ENCODE measurements at regions not wholly inside any gene's neighbourhood (a gene's known extent, or its start where the extent isn't known, plus 50 kb on each side); places are given as distances from the start of the nearest gene placed in this dataset.

DNA sequence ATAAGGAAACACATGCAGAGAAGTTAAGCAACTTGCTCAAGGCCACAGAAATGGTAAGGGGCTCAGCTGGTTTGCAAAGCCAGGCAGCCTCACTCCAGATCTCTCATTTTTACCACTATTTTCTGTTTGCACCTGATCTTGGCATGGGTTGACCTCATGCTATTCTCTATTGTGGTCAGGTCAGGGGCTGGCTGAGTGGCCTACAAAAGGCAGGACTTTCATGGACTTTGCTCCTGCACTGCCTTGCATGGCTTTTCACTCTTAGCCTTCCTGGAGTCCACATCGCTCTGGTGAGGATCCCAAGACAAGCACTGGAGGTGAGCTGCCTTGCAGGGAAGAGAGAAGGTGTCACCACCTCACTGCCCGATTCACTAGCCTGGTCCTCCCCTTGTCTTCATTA lies 56.8 kb upstream of the CSF3R start:
- no peak for DNase-seq

DNA sequence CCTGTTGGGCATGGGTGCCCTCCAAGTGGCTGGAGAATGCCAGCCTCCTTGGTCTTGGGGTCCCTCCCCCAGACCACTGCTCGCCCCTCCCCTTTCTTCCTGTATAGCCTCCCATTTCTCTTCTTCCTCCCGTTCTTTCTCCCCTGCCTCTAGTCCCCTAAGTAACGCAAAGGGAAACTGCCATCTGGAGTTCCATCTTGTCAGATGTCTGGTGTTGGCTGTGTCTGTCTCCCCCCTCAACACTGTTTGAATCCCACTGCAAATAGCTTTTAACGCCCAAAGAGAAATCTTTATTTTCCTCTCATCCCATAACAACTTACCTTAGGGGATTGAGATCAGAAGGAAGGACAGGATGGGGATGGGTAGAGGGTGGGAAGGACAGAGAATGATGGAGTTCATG lies 55.3 kb upstream of the CSF3R start:
- no peak for DNase-seq

DNA sequence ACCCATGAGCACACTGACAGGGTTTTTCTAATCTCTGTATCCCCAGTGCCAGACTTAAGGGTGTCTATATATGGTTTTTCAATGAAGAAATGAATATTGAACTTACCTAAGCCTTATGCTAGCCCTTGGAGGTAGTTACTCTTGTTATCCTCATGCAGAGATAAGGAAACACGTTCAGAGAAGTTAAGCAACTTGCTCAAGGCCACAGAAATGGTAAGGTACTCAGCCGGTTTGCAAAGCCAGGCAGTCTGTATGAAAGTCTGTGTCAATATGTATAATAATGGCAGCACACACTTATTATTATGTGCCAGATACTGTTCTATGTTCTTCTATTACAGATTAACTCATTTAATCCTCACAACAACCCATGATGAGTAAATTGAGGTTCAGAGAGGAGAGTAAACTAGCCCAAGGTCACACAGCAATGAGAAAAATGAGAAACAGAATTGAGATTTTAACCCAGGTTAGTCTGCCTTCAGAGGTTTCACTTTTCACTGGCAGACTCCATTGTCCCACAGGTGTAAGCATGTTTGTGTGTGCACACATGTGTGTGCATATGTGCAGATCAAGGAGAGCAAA lies 54.6 kb upstream of the CSF3R start:
- no peak for DNase-seq

DNA sequence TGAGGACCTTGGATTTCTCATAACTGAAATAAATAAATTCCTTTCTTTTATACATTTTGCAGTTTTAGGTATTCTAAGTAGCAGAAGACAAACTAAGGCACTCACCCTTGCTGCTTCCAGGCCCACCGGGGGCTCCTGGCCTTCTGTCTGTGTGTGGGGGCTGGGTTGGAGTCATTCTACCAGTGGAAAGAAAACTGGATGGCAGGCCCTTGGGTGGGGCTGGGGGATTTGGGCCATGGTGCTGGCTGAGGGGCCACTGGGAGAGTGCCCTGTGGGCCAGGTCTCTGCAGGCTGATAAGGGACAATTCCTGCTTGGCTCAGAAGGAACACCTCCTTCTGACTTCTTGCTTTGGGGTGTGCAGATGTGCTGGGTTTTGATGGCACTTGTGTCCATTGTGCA lies 54.0 kb upstream of the CSF3R start:
- no peak for DNase-seq

DNA sequence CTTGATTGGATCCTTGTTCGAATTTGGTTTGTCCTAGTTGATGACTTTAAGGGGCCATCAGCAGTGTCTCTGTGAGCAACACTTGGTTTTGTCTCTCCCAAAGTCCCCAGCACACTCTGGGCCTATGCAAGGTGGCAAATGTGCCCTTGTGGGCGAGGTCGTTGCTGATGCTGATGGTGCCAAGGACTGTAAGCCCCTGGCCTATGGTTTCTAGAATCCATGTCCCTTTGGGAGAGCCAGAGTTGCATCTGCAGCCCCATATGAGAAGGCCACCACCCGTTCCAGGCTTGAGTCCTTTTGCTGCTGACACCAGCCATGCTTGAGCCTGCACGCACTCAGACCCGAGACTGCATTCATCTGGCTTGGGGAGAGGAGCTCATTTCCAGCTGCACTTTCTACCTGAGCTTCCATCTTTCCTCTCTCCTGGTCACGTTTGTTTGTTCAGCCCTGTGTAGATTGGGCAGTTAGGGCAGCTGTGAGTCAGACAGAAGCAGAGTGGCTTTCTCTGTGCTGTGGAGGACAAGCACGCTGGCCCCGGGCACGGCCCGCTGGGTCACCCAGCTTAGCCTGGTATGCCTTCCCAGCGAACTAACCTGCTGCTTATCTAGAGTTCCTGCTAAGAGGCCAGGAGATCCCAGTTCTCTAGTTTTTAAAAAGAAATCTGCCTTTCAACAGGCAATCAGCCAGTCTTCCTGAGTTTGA lies 52.1 kb upstream of the CSF3R start:
- DNase-seq = peak; percentile 61

DNA sequence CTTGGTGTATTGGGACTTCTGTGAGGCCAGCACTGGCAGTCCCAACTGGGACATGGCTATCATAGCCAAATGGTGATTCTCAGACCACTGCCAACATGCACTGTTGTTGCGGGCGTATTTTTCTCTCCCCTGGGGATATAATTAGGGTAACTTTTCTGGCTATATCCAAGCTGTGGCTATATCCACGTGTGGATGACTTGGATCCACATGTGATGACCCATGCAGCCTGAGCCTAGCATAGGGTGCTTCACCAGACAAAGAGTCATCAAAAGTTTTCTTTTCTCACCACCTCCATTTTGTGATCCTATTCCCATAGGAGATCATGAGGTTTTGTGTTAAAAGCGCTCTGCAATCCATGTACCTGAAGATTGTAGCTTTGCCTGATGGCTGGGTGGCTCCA lies 51.2 kb upstream of the CSF3R start:
- DNase-seq = no peak

DNA sequence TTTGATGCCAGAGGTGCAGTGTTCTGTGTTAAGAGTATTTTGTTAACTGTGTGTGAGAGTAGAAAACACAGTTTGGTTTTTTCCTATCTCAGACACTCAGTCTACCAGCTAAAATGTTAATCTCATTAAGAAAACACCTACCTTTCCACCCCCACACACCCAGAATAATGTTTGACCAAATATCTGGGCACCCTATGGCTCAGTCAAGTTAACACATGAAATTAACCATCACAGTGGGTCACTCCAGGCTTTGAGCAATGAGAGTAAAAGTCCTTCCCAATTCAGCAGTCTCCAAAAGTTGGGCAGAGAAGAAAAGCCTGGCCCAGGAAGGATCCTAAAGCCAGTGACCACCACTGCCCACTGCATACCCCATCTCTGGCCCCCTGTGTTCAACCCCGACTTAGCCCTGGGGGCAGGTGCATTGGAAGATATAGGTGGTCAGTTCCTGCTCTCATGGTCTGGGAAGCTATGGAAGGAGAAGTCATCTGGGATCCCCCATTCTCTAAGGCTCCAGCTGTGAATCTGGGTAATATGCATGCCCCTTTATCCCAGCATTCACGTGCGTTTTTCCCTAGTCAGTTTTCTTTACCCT lies 50.2 kb upstream of the CSF3R start:
- DNase-seq = no peak

Measured in NCI-H2029 (cell line).